AG04450 (cell line): ENCODE measurements at regions not wholly inside any gene's neighbourhood (a gene's known extent, or its start where the extent isn't known, plus 50 kb on each side); places are given as distances from the start of the nearest gene placed in this dataset.

Source experiments
- CTCF ChIA-PET: fragments of 300-600, 350-600 bp; formaldehyde crosslinking; extraction: SDS; loops from one replicate; lab custom pipeline; 2022; ENCODE audit warnings: antibody characterized with exemption, inconsistent platforms; lab: Charles Lee
- POLR2A ChIA-PET: fragments of 350-600 bp; formaldehyde crosslinking; extraction: SDS; loops from one replicate; lab custom pipeline; 2021; ENCODE audit warnings: antibody characterized with exemption, inconsistent platforms; lab: Yijun Ruan, JAX
- DNase-seq: peaks from one replicate; pipeline ENCODE4 v3.0.0-alpha.2; 2011; ENCODE audit warnings: low read depth, low spot score
- H3K27ac ChIP-seq: one replicate; pipeline ENCODE4 v1.5.1; 2012; ENCODE audit warnings: low read depth, low read length, control low read depth
- H3K27me3 ChIP-seq: one replicate; pipeline ENCODE4 v1.6.0; 2012; ENCODE audit warnings: low read length; ENCODE audit not compliant: control insufficient read depth, insufficient read depth
- H3K4me3 ChIP-seq: 2 replicates; pipeline ENCODE4 v1.5.1; 2011; ENCODE audit warnings: mild to moderate bottlenecking, low read depth, low read length, control low read depth
- H3K9me3 ChIP-seq: 2 replicates; pipeline ENCODE4 v1.5.1; 2012; ENCODE audit warnings: low read length; ENCODE audit not compliant: control insufficient read depth, insufficient read depth
- CTCF ChIP-seq: IDR thresholded peaks from 2 replicates; pipeline ENCODE4 v1.5.1; 2011; ENCODE audit warnings: low read depth, low read length, control low read depth, inconsistent platforms

GRCh38 chr13:111657013-111657412, 336.6 kb downstream of the TEX29 start:
- no peak for DNase-seq
- H3K4me3 ChIP-seq = no peak overlapping the region
- H3K9me3 ChIP-seq = peaks cover 62% of the 10 kb centered on the region
- ChIA-PET POLR2A (no interaction called here), CTCF (no interaction called here)
- TF ChIP-seq CTCF = no peak
- no peaks in the 10 kb centered on the region for H3K27me3 ChIP-seq
- H3K27ac ChIP-seq = no peak overlapping the region

- TF ChIP-seq CTCF = no peak
- no peak overlapping the region for H3K27ac ChIP-seq
- no peak for DNase-seq
- CTCF ChIA-PET = no interaction called here
- no peaks in the 10 kb centered on the region for H3K27me3 ChIP-seq
- H3K9me3 ChIP-seq = peaks cover 63% of the 10 kb centered on the region
- H3K4me3 ChIP-seq = no peak overlapping the region
- POLR2A ChIA-PET = no interaction called here
Measured at GRCh38 chr13:111658145-111659100, 338.0 kb downstream of the TEX29 start.

GRCh38 chr13:111659219-111659775, 338.9 kb downstream of the TEX29 start:
- Histone ChIP-seq H3K27ac (no peak overlapping the region), H3K4me3 (no peak overlapping the region), H3K9me3 (peaks cover 71% of the 10 kb centered on the region), H3K27me3 (no peaks in the 10 kb centered on the region)
- ChIA-PET POLR2A (no interaction called here), CTCF (no interaction called here)
- no peak for DNase-seq
- no peak for TF ChIP-seq CTCF

- H3K4me3 ChIP-seq = no peak overlapping the region
- H3K27me3 ChIP-seq = no peaks in the 10 kb centered on the region
- peaks cover 72% of the 10 kb centered on the region for H3K9me3 ChIP-seq
- no peak for TF ChIP-seq CTCF
- ChIA-PET POLR2A (no interaction called here), CTCF (no interaction called here)
- no peak for DNase-seq
- H3K27ac ChIP-seq = no peak overlapping the region
Measured at GRCh38 chr13:111659842-111660241, 339.4 kb downstream of the TEX29 start.

GRCh38 chr13:111661052-111661451, 340.6 kb downstream of the TEX29 start:
- no peak for DNase-seq
- TF ChIP-seq CTCF = no peak
- H3K27me3 ChIP-seq = no peaks in the 10 kb centered on the region

More at GRCh38 chr13:111661052-111661451, 340.6 kb downstream of the TEX29 start:
- ChIA-PET POLR2A (no interaction called here), CTCF (no interaction called here)
- H3K27ac ChIP-seq = no peak overlapping the region
- H3K9me3 ChIP-seq = peaks cover 70% of the 10 kb centered on the region
- no peak overlapping the region for H3K4me3 ChIP-seq
